DOHH2 (cell line): ENCODE measurements at regions not wholly inside any gene's neighbourhood (a gene's known extent, or its start where the extent isn't known, plus 50 kb on each side); places are given as distances from the start of the nearest gene placed in this dataset.

ENCODE experiments used
- CTCF ChIP-seq: fragments of 200-600 bp; sonication (generic); IDR thresholded peaks from one replicate; pipeline ENCODE4 v1.5.1; 2014; ENCODE audit warnings: antibody characterized with exemption, mild to moderate bottlenecking, low read depth, low read length; ENCODE audit not compliant: poor library complexity, severe bottlenecking
- EZH2phosphoT487 ChIP-seq: fragments of 200-600 bp; sonication (generic); IDR thresholded peaks from 2 replicates; pipeline ENCODE4 v1.6.1; 2017; ENCODE audit warnings: borderline replicate concordance, mild to moderate bottlenecking, antibody characterized with exemption, low read length, moderate library complexity, mixed read lengths

GRCh38 chr6:146999766-147000165, 204.5 kb upstream of the STXBP5 start:
- no peak for TF ChIP-seq CTCF
- no peak for TF ChIP-seq EZH2phosphoT487
